NCI-H2196 (cell line): ENCODE measurements at regions not wholly inside any gene's neighbourhood (a gene's known extent, or its start where the extent isn't known, plus 50 kb on each side); places are given as distances from the start of the nearest gene placed in this dataset.
"Not testable (repeated sequence)": the region's sequence is repeated elsewhere in the genome, so short reads cannot be mapped to it uniquely, and the experiment has no call there.

Source experiments
- DNase-seq: peaks from one replicate; lab custom pipeline; 2025; ENCODE audit not compliant: unreplicated experiment; lab: John Stamatoyannopoulos, UW

DNA sequence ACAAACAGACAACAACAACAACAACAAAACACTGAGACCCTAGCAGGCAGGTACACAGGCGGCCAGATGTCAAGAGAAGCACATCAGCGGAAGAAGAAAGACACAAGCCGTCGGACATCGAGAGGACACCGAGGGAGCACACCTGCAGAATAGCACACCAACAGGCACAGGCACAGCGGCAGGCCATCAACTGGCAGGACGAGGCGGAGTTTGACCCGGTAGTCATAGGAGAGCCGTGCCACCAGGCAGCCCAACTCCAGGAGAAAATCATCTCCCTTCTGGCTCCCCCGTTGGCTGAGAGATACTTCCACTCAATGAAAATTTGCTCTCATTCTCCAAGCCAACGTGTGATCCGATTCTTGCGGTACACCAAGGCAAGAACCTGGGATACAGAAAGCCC lies 352.1 kb upstream of the IZUMO3 start:
- DNase-seq = no peak

DNA sequence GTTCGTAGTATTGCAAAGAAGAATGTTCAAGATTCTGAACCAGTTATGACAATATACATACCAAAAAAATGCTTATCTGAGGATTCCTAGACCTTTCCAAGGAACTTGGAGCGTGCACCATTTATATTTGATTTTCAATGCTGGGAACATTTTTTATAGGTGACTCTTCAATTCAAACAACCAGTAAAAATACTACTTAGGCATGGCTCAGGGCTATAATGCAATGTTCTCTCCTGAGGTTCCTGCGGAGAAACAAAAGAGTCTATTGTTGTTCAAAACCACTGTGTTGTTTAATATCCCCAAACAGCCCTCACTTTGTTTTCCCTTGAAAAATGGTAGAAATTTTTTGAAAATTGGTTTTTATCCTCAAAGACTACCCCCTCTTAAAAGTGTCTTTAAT lies 335.7 kb upstream of the IZUMO3 start:
- DNase-seq = no peak

GRCh38 chr9:24879591-24879990 lies 333.9 kb upstream of the IZUMO3 start:
- DNase-seq = no peak

- not testable (repeated sequence) for DNase-seq
Observed at GRCh38 chr9:24856601-24857000, 310.9 kb upstream of the IZUMO3 start.

DNA sequence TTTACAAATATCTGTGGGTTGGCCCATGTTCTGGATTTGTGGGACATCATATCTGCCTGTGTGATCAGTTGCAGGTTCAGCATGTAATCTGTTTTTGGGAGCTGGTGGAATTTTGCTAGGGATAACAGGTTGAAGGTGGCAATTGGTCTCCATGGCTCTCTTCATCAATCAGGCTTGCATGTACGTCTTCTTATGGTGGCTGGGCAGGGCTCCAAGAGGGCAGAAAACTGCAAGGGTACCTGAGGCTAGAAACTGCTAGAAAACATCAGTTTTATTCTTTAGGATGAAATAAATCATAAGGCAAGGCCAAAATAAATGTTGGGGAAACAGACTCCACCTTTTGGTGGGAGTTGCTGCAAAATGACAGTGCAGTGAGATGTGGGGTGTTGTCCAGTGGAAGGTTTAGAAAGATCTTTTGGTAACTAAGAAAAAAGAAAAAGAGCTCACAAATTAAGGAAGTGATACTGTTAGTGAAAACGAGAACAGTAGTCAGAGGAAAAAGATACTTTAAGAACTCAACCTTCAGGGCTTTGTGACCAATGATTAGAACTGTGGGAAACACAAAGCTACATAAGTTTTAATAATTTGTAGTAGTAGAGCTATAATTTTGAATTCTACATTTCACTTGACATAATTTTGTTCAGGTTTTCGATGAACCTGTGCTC lies 300.7 kb upstream of the IZUMO3 start:
- no peak for DNase-seq

DNA sequence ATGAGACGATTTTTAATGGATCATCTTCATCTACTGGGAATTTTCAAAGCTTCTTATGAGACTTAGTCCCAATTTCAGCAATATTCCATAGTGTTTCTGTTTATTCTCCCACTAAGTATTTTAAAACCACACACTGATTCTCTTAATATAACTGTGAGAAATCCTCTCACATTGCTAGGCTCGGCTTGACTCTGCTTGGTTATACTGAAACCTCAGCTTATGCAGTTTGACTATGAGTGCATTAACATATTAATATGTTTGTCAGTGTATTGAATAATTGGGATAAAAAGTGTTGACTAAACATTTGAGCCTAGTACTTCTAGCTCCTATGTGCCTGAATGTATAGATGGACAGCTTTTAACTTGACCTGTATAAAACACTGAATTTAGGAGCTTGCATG lies 298.5 kb upstream of the IZUMO3 start:
- no peak for DNase-seq

DNA sequence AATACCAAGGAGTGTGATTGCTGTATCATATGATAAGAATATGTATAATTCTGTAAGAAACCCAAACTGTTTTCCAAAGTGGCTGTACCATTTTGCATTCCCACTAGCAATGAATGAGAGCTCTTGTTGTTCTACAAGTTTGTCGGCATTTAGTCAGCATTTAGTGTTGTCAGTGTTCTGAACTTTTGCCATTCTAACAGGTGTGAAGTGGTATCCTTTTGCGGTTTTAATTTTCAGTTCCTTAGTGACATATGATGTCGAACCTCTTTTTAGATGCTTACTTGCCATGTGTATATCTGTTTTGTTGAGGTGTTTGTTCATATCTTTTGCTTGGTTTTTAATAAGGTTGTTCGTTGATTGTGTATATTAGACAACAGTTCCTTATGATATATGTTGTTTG lies 296.3 kb upstream of the IZUMO3 start:
- DNase-seq = no peak

DNA sequence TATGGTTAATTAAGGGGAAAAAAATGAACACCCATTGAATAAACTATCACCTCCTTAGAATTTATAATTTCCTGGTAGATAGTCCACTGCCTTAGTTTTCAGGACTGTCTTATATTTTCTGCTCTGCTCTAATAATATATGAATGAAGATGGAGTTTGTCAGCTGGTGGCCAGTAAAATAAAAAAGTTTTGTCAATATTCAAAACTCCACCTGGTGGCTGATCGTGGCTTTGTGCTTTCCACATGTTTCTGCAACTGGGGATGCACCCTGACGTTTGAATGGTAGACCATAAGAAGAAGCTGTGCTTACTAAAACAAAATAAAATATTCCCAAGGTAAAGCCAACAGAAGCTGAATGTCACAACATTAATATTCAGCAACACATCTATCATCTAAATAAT lies 286.6 kb upstream of the IZUMO3 start:
- no peak for DNase-seq

- no peak for DNase-seq
Observed at GRCh38 chr9:24828687-24829086, 283.0 kb upstream of the IZUMO3 start.

- DNase-seq = no peak
Observed at GRCh38 chr9:24824607-24825006, 278.9 kb upstream of the IZUMO3 start.

- DNase-seq = no peak
Observed at GRCh38 chr9:24820196-24820595, 274.5 kb upstream of the IZUMO3 start.

DNA sequence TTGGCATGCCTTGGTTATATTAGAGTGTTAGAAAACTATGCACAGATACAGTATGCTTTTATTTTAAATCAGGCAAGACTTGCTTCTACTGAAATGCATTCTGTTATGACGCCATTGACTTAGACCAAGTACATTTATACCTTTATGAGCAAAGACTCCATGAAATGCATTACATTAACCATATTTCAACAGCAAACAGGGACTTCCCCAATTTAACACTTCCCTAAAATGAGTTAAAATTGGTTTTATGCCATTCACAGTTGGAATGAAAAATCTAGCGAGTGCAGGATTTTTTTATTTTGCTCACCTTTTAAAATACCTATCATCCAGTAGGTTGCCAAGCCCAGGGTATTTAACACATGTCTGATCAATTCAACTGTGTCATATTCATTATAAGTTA lies 272.1 kb upstream of the IZUMO3 start:
- DNase-seq = no peak

GRCh38 chr9:24816006-24816405 lies 270.3 kb upstream of the IZUMO3 start:
- no peak for DNase-seq

DNA sequence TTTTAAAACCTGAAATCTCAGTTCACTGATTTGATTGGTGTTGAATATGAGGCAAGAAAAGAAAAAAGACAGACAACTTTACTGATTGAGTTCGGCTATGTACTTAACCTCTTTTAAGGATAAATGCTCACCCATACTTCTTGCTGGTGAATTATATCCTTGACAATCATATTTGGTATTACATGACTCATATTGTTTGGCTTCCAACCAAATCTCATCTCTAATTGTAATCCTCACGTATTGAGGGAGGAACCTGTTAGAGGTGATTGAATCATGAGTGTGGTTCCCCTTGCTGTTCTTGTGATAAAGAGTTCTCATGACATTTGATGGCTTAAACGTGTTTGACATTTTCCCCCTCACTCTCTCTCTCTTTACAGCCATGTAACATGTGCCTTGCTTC lies 255.6 kb upstream of the IZUMO3 start:
- DNase-seq = no peak

GRCh38 chr9:24793787-24794186 lies 248.1 kb upstream of the IZUMO3 start:
- no peak for DNase-seq

DNA sequence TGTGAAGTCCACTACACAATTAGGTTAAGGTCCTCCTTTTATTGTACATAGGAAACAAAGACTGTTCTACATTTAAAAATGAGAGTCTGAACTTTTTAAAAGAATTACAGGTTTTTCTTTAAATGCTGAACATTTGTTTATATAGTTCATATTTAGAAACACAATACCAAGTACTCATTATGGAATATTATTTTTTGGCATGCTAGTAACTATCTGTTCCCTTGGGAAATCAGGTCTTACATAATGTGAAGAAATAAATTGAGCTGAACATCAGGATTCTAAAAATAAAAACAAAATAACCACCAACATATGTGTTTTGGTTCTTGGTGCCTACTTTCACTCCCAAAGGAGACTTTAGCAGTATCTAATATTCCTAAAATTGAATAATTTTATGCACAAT lies 230.5 kb upstream of the IZUMO3 start:
- DNase-seq = no peak

GRCh38 chr9:24774199-24774598 lies 228.5 kb upstream of the IZUMO3 start:
- DNase-seq = not testable (repeated sequence)

DNA sequence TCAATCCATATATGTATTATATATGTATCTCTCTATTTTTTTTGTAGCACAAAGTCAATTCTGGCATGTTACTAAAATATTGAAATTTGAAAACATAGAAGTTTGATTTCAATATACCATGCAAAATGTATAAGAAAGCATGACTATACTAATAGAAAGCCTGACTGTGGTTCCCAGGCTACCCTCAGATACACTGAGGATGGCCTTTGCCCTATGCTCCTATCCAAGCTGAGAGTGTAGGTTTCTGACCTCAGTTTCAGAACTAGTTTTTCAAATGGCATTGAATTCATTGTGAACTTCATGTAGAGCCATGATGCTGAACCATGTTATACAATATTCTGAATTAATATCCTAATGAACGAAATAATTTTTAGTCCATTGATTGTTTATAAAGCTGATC lies 220.4 kb upstream of the IZUMO3 start:
- no peak for DNase-seq

- no peak for DNase-seq
Observed at GRCh38 chr9:24765025-24765756, 219.5 kb upstream of the IZUMO3 start.

- DNase-seq = no peak
Observed at GRCh38 chr9:24738421-24738961, 192.8 kb upstream of the IZUMO3 start.

DNA sequence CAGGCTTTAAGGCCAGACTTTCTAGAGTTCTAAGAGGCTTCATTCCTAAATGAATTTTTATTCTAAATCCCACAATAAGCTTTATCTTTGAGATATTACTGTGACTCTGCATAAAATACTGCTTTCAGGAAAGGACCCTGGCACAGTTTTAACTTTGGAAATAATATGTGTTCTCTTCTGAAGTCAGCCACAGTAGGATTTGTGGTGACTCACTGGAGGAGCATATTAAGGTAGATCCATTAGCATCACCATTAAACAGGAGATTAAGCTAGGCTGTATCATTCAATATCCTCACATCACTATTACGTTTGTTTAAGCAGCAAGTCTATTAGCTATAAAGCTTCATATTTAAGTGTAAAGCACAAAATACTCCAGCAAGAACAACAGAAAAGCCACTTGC lies 186.1 kb upstream of the IZUMO3 start:
- no peak for DNase-seq

- DNase-seq = no peak
Observed at GRCh38 chr9:24721621-24722020, 175.9 kb upstream of the IZUMO3 start.

DNA sequence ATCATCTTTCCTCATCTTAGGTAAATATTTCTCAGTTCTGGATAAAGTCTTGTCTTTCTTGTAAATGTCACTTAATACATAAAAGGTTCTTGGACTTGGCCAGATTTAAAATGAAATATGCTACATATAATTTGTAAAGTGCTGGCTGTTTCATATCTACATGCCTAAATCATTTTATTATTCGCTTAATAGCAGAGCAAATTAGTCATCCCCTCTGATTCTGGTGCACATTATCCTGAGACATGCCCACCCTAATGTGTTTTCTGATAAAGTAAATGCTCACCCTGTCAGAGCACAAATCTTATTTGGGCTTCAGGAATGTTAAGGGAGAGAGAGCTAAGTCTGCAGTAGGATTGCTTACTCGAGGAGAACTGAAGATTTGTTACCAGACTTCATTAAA lies 166.5 kb upstream of the IZUMO3 start:
- DNase-seq = no peak
